ENCODE measurements at regions not wholly inside any gene's neighbourhood (a gene's known extent, or its start where the extent isn't known, plus 50 kb on each side); places are given as distances from the start of the nearest gene placed in this dataset.
"Not testable (repeated sequence)": the region's sequence is repeated elsewhere in the genome, so short reads cannot be mapped to it uniquely, and the experiment has no call there.

DNA sequence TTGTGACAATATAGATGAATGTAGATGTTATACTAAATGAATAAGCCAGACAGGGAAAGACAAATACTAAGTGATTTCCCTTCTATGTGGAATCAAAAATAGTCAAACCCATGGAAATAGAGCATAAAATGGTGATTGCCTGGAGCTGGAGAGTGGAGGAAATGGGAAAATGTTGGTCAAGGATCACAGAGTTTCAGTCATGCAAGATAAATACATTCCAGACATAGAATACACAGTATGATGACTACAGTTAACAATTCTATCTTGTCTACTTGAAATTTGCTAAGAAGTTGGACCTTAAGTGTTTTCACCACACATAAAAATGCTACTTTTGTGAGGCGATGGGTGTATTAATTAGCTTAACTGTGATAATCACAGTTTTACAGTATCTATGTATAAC is 1182.7 kb downstream of the AACS start:
- DNase-seq (ENCODE audit: missing footprints) = no peak
- intact Hi-C loops (cut with DNase I) = no loop called here
- no peak for ATAC-seq

DNA sequence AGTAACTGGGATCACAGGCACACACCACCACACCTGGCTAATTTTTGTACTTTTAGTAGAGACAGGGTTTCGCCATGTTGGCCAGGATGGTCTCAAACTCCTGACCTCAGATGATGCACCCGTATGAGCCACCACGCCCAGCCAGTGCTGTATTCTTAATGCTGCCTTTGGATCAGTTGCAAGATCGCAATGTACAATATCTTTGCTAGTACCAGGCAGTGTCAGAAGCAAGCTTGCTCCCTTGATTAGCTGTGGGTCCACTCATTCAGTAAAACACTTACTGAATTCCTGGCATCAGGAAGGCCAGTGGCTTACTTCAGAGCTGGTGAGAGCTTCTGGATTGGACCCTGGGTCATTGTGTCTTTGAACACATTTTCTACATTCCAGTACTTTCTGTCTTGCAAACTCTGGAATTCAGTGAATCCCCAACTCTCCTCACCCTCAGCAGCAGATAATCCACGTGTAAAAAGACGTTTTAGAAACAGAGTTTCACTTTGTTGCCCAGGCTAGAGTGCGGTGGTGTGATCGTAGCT is 1183.7 kb downstream of the AACS start:
- intact Hi-C loops (cut with DNase I) = no loop called here
- DNase-seq (ENCODE audit: missing footprints) (no peak), ATAC-seq (no peak)

DNA sequence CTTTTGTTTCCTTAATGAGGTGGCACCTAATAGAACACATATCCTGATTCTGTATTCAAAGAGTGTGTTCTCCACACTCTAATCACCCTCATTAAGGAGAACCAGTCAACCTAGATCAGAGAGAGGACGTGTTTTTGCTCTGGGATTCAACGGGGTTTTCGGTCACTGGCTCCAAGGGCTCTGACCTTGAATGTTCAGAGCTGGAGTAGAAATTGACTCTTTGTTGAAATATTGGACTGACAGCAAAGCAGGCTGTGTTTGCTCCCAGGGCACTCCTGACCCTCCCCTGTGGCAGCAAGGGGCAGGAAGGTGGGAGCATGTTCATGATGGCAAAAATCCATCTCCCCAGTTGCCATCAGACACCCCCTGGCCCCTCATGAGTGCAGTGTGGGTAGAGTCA is 1193.0 kb downstream of the AACS start:
- DNase-seq (ENCODE audit: missing footprints) (no peak), ATAC-seq (no peak)
- intact Hi-C loops (cut with DNase I) = no loop called here

DNA sequence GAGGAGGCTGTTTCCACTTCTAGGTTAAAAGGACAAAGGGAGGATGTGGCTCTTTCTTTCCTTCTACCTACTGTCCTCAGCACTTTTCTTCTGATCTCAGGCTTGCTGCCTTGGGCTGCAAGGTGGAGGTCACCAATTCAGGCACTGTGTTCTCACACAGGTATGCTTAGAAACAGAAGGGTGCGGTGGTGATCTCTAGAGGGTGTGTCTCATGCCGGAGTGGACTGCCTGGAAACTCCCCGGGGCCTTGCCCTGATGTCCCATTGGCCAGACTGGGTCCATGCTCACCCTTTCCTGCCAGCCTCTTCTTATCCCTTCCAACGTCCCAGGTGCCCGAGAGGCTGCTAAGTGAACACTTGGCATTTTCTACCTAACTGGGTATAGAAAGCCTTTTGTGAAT is 1197.6 kb downstream of the AACS start:
- ATAC-seq = no peak
- intact Hi-C loops (cut with DNase I) = no loop called here
- no peak for DNase-seq (ENCODE audit: missing footprints)

DNA sequence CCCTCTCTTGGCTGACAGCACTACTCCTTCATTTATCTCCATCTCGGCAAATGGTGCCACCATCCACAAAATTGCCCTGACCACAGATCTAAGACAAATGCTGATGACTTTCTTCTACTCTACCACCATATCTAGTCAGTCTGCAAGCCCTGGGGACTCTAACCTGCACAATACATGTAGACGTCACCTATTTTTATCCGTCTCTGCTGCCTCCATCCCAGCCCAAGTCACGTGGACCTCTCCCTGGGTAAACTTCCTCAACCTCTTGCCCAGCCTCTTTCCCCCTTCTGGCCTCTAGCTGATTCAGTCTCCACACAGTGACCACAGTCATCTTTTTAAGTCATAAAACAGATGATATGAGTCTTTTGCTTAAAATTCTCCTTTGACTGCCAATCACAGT is 1203.0 kb downstream of the AACS start:
- DNase-seq (ENCODE audit: missing footprints) (no peak), ATAC-seq (no peak)
- intact Hi-C loops (cut with DNase I) = no loop called here

DNA sequence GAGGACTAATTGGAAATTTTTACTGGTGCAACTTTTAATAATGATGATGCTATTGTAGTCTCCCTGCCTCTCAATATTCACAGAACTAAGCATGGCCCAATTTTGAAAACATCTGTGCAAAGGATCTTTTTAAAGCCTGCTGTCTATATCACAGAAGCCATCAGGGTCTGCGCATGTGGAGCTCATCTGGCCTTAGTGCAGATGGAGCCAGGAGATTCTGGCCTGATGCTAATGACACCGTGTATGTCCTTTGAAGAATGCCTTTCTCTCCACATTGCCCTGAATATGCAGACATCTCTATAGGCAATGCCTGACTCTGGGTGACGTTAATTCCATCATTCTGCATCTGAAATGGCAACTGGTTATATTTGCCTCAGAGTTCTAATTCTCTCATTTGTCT is 1205.9 kb downstream of the AACS start:
- DNase-seq (ENCODE audit: missing footprints) (no peak), ATAC-seq (no peak)
- intact Hi-C loops (cut with DNase I) = no loop called here

DNA sequence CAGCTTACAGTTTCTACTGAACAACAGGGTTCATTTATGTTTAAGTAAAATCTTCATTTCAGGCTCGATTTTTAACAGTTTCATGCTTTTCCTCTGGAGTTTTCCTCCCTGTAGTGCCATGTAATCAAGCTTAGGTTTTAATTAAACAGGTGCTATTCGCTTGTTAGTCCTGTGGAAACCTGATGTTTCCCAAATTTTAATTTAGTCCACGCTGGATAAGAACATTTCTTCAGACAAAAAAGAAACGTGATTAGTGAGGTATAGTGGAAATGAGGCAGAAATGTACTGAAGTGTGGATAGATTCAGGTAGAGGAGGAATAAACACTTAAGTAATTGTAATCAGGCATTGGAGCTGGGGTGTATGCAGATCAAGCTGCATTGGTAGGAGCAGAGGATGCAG is 1217.5 kb downstream of the AACS start:
- intact Hi-C loops (cut with DNase I) = no loop called here
- no peak for ATAC-seq
- DNase-seq (ENCODE audit: missing footprints) = no peak

DNA sequence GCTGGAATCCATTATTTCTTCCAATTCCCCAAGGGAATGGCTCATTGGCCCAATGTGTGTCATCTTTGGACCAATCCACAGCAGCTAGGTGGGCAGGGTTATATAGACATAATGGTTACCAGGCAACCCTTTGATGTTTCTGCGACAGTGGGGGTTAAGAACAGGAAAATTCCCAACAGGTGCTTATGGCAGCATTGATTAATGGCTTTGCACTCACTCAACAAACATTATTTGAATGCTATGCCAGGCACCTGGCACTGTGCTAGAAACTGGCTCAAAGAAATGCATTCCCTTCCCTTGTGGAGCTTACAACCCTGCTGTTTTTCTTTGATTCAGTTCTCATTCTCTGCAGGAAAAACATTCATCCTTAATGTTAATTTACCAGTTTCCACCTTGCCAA is 1221.0 kb downstream of the AACS start:
- DNase-seq (ENCODE audit: missing footprints) = no peak
- intact Hi-C loops (cut with DNase I) = no loop called here

DNA sequence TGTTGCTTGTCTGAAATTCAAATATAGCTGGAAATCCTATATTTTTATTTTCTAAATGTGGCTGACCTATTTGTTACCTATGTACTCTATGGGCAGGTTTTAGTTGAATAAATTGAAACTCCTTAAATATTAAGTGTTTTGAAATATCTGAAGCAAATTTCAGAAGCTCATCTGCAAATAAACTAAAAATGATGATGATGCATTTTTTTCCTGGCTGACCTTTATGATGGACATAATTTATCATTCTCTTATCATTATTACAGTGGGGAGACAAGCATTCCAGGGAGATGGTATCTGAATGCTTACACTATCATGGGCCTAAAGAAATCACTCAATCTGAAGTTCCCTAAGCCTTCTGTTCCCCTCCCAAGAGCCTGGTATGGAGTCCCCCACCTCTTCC is 1225.2 kb downstream of the AACS start:
- intact Hi-C loops (cut with DNase I) = no loop called here
- ATAC-seq = no peak
- no peak for DNase-seq (ENCODE audit: missing footprints)

More for the DNA sequence above, 1221.0 kb downstream of the AACS start:
- ATAC-seq = no peak

DNA sequence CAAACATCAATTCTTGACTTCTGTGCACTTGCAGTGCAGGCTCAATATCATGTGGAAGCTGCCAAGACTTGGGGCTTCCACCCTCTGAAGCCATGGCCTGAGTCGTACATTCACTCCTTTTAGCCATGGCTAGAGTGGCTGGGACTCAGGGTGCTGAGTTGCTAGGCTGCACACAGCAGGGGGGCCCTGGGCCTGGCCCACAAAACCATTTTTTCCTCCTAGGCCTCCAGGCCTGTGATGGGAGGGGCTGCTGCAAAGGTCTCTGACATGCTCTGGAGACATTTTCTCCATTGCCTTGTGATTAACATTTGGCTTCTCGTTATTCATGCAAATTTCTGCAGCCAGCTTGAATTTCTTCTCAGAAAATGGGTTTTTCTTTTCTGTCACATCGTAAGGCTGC is 1226.8 kb downstream of the AACS start:
- DNase-seq (ENCODE audit: missing footprints); intact Hi-C loops (cut with DNase I); ATAC-seq: not testable (repeated sequence)

DNA sequence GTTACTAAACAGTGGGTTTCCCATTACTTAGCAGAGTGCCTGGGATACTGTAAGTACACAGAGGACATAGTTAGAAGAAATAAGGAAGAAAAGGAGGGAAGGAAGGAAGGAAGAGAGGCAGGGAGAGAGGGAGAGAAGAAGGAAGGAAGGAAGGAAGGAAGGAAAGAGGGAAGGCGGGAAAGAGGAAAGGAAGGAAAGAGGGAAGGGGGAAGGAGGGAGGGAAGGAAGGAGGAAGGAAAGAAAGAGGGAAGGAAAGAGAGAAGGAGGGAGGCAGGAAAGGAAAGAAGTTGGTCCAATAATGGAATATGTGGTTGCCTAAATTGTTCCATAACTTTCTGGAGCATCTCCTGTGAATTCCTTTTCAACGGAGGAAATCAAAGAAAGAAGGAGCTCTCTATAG is 1230.4 kb downstream of the AACS start:
- no peak for ATAC-seq

DNA sequence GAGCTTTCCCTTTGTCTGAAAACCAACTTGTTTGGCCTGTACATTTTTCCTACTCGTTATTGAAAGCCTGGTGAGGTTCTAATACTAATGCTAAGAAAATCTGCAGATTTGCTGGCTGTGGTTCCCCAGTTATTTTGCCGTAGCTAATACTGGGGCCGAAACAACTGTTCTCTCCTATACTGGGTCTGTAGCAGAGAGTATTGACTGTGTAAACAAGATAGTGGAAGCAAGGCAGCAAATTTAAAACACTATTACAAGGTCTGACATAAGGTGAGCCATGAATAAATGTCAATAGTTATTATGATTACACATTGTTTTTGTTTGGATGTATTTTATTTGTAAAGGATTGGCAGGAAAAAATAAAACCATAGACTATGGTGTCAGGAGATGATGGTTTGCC is 1244.0 kb downstream of the AACS start:
- intact Hi-C loops (cut with DNase I) = no loop called here
- no peak for ATAC-seq
- DNase-seq (ENCODE audit: missing footprints) = no peak

More for the DNA sequence above, 1230.4 kb downstream of the AACS start:
- intact Hi-C loops (cut with DNase I) = no loop called here
- DNase-seq (ENCODE audit: missing footprints) = no peak

DNA sequence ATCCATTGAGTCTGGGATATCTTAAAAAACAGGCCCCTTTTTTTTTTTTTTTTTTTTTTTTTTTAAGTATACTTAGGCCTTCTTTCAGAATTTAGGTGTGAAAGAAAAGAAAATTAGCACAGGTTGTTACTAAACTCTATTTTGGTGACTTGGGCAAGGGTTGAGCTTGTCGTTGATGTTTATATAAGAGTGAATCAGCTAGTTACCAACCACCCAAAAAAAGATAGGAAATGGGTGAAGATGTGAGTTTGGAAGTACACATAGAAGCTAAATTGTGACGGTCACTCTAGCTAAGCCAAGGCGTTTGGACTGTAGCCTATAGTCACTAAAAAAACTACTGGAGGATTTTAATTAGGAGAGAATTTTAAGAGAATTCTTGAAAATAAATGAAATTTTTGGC is 1247.2 kb downstream of the AACS start:
- intact Hi-C loops (cut with DNase I) = no loop called here
- DNase-seq (ENCODE audit: missing footprints) (no peak), ATAC-seq (no peak)

DNA sequence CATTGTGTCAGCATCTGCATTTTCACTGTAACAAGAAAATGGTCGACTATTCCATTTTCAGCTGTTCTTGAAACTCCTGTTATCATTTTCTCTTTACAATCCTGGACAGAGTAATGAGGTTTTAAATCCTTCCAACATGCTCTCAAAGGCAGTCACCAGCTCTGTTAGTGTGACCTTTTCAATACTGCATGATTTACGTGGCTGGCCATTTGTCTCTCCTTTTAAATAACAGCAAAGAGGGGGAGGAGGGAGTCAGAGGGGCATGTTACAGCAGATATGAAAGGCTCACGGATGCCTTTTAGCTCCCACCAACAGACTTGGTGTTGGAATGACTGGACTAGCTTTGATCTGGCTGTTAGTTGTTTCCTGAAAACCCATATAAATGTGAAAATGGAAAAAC is 1251.2 kb downstream of the AACS start:
- ATAC-seq = no peak
- intact Hi-C loops (cut with DNase I) = no loop called here

DNA sequence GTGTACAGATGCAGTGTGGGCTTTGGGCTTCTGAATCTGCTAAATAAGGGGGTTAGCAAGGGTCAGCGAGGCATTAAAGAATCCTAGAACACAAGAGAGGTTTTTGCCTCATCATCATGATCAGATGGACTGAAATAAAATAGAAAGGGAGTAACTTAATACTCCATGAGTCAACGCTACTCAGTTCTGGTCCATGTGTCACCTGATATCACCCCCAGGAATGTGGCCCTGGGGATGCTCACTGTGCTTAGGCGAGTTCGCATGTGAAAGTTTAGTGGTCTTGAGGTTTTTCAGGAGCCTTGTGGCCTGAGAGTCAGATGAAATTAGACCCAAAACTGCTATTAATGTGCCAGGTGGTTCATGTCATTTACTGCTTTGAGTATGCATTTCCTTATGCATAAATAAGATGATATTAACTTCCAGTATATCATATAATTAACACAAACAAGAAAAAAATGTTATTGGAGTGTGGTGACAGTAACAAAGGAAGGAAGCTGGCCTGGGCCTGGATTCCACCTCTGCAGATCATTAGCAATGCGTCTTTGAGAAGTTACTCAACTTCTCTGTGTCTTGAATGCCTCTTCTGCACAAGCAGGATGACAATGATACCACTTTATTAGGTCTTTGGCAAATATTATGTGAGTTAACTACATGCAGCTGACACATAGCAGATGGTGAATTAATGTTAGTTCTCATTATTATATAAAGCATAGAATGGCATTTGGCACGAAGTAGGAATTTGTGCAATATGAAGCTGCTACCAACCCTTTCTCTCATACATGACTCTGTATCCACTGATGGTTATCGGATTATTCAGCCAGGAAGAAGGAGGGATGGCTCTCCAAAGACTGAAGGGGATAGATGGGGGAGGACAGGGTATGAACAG is 1272.6 kb downstream of the AACS start:
- DNase-seq (ENCODE audit: missing footprints) (no peak), ATAC-seq (no peak)
- intact Hi-C loops (cut with DNase I) = no loop called here

More for the DNA sequence above, 1251.2 kb downstream of the AACS start:
- no peak for DNase-seq (ENCODE audit: missing footprints)

DNA sequence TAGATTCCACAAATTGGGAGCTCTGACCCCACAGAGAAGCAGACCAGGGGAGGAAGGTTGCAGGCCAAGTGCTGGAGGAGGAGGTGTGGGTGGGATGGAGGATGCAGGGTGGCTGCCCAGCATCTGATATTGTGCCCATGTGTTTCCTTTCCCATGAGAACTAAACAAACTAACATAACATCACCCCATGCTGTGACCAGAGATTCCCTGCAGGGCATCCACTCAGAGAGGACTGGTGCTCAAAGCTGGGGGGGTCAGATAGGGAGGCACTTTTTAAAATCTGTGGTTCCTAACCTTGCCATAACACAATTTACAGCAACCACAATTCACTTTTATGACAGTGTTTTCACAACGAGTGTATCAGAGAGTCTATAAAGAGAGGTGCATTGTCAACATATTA is 1277.6 kb downstream of the AACS start:
- ATAC-seq = no peak
- intact Hi-C loops (cut with DNase I) = no loop called here

DNA sequence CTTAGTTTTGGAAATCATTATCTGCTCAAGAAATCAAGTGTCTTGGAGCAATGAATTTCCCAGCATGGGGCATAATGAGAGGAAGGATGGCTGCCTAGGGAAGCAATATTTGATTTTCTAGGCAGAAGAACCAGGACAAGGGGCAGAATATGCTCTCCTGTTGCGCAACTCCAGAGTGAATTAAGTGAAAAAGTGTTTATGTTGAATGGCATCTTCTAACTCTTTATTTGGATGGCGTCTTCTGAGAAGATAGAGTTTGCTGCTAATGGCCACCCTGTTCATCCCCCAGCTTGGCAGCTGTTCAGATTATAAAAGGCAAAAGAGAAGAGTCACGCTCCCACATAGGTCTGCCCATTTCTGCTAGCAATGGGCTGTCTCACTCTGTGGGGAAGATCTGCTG is 1278.1 kb downstream of the AACS start:
- ATAC-seq = no peak
- intact Hi-C loops (cut with DNase I) = no loop called here

More for the DNA sequence above, 1277.6 kb downstream of the AACS start:
- no peak for DNase-seq (ENCODE audit: missing footprints)

DNA sequence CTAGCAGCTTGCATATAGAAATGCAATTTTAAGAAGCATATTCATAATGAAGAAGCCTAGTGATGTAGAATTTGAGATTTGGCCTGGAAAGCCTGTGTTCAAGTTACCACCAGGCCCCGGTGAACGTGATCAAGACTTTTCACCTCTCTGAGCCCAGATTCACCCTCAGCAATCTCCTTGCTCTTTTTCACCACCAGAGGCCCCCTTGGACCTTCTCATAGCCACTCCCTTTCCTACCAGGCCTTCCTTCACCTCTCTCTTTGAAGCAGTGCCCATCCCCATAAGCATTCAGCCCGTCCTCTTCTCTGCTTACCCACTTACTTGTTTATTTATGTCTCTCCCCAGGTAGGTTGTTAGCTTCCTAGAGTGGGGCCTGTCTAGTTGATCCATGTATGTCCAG is 1280.9 kb downstream of the AACS start:
- intact Hi-C loops (cut with DNase I) = no loop called here
- ATAC-seq (no peak), DNase-seq (ENCODE audit: missing footprints) (no peak)

More for the DNA sequence above, 1278.1 kb downstream of the AACS start:
- DNase-seq (ENCODE audit: missing footprints) = no peak

DNA sequence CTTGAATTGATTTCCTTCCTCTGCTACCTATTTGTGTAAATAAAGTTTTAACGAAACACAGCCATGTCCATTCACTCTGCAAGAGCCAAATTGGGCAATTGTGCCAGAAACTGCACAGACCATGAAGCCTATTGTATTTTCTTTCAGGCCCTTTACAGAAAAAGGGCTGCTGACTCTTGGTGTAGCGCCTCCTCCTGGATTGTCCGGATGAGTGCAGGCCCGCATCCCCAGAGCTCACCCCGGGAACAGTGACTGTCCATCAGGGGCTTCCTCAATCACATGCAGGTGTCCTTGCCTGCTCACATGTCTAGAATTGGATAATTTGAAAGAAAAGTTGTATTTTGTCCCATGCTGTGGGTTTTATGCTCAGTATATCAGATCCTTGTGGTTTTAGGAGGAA is 1282.2 kb downstream of the AACS start:
- no peak for DNase-seq (ENCODE audit: missing footprints)
- ATAC-seq = no peak
- intact Hi-C loops (cut with DNase I) = no loop called here

DNA sequence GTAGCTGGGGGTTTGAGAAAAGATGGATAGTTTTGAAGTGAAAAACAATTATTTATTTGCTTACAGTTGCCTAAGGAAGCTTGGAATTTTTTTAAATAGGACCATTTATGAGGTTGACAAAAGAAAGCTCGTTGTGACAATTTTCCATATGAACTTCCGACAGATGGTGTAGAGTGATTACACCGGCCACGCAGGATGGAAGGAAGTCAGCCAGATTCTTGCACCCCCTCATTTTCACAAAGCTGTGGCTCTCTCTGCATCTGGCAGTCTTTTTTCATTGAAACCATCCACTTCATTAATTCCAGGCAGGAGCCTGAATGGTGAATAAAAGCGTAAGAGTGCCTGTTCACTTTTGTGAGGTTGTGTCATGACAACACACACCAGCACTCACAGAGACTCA is 1284.1 kb downstream of the AACS start:
- intact Hi-C loops (cut with DNase I) = no loop called here
- DNase-seq (ENCODE audit: missing footprints) (no peak), ATAC-seq (no peak)

DNA sequence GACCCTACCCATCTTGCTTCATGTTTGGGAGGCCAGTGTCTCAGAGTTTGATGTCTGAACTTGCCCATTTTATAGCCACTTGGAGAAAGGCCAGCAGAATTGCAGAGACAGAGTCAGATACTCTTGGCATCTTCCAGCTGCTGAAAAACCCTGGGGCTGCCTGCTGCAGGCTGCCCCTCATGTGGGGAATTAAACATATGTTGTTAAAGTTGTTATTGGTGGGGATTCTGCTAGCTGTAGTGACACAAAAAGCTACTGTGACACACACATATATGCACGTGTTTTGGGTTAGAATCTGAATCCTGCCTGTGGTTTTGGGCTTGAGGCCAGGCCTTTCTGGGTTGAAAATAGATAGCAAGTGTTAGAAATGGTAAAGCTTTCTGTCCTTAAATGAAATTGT is 1288.4 kb downstream of the AACS start:
- no peak for DNase-seq (ENCODE audit: missing footprints)
- ATAC-seq = no peak
- intact Hi-C loops (cut with DNase I) = no loop called here
